ENCODE measurements at regions not wholly inside any gene's neighbourhood (a gene's known extent, or its start where the extent isn't known, plus 50 kb on each side); places are given as distances from the start of the nearest gene placed in this dataset.
"Not testable (repeated sequence)": the region's sequence is repeated elsewhere in the genome, so short reads cannot be mapped to it uniquely, and the experiment has no call there.

DNA sequence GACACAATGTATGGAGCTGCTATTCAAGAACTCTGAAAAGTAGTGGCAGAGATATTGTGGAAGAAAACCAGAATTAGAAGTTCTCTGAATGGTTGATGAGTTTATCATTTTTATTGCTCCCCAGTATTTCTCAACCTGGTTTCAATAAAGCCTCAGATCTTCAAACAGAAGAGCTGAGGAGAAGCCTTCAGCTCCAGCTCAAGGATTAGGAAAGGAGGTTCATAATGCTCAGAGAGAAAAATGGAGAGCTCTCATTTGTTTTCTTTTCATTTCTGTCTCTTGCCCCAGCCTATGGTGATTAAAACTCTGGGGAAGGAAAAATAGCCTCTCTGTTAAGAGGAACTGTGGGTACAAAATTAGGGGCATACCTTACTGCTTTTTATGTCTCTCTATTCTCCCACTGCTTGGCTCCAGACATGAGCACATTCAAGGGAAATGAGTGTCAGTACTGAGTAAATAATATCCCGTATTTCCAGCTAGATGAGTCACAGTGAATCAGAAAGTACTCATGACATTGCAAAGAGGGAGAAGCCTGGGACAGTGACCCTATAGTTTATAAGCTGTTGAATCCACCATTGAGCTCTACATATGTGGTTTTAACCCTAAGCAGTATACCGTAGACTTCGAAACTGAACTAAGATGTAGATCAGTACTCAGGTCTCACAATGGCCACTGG lies 138.1 kb downstream of the EMB start:
- TF ChIP-seq, protein P1, sequence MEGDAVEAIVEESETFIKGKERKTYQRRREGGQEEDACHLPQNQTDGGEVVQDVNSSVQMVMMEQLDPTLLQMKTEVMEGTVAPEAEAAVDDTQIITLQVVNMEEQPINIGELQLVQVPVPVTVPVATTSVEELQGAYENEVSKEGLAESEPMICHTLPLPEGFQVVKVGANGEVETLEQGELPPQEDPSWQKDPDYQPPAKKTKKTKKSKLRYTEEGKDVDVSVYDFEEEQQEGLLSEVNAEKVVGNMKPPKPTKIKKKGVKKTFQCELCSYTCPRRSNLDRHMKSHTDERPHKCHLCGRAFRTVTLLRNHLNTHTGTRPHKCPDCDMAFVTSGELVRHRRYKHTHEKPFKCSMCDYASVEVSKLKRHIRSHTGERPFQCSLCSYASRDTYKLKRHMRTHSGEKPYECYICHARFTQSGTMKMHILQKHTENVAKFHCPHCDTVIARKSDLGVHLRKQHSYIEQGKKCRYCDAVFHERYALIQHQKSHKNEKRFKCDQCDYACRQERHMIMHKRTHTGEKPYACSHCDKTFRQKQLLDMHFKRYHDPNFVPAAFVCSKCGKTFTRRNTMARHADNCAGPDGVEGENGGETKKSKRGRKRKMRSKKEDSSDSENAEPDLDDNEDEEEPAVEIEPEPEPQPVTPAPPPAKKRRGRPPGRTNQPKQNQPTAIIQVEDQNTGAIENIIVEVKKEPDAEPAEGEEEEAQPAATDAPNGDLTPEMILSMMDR (IDR thresholded peaks at IDR 0.05; ENCODE audit: control extremely low read depth, extremely low read depth, low read depth, missing control alignments): no peak
- CTCF ChIA-PET: interaction anchor here (1.4 kb wide), 1 partner anchor 25 kb away, joined by 5 read pairs; no protein-coding TSS in a partner anchor
- no peak for DNase-seq (ENCODE audit: extremely low spot score)
- POLR2A ChIA-PET: no interaction called here

DNA sequence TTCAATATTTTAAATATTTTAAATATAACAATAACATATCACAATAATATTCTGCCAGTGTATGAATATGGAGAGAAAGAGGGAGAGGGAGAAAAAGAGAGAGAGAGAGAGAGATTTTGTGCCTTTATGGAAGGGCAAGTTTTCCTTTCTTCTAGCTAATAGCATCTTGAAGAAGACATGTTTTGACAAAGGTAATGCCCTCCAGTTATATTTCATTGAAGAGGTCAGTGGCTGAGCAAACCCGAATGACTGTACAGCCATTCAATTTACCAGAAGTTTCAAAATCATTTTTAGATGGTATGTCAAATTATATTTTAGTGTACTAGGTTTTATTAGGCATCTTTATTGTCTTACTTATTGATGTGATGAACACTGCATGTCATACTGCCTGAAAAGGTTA lies 139.3 kb downstream of the EMB start:
- TF ChIP-seq, protein P1 (IDR thresholded peaks at IDR 0.05; ENCODE audit: control extremely low read depth, extremely low read depth, low read depth, missing control alignments): no peak

GRCh38 chr5:50300878-50301277 lies 140.2 kb downstream of the EMB start:
- ChIA-PET CTCF (no interaction called here), POLR2A (no interaction called here)
- no peak for DNase-seq (ENCODE audit: extremely low spot score)
- TF ChIP-seq, protein P1 (IDR thresholded peaks at IDR 0.05; ENCODE audit: control extremely low read depth, extremely low read depth, low read depth, missing control alignments): no peak

More for the DNA sequence above, 139.3 kb downstream of the EMB start:
- POLR2A ChIA-PET: no interaction called here
- DNase-seq (ENCODE audit: extremely low spot score): no peak
- CTCF ChIA-PET: interaction anchor here (1.1 kb wide), 1 partner anchor 15 kb away, joined by 4 read pairs; no protein-coding TSS in a partner anchor

DNA sequence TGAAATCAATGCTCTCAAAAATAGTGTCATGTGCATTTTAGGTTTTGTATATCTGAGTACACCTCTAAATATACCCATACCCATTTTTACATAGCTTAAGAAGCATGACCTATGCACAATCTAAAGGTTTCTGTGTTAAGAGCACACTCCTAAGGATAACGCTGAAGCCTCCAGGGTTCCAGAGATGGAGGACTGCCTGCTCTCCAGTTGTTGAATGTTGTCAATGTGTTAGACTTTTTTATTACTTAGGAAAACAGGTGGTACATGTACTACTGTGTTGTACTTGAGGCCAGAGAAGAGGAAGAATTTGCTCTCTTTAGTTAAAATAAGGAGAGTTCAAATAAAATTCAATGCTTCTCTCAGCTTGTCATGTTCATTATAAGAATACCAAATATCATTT lies 141.2 kb downstream of the EMB start:
- ChIA-PET CTCF (no interaction called here), POLR2A (no interaction called here)
- TF ChIP-seq, protein P1 (IDR thresholded peaks at IDR 0.05; ENCODE audit: control extremely low read depth, extremely low read depth, low read depth, missing control alignments): no peak
- no peak for DNase-seq (ENCODE audit: extremely low spot score)

- POLR2A ChIA-PET: no interaction called here
- TF ChIP-seq, protein P1 (IDR thresholded peaks at IDR 0.05; ENCODE audit: control extremely low read depth, extremely low read depth, low read depth, missing control alignments): no peak
- no peak for DNase-seq (ENCODE audit: extremely low spot score)
- CTCF ChIA-PET: interaction anchor here (1.6 kb wide), 1 partner anchor 13 kb away, joined by 5 read pairs; no protein-coding TSS in a partner anchor
Measured at GRCh38 chr5:50292735-50293394, 148.2 kb downstream of the EMB start.

- CTCF ChIA-PET: interaction anchor here (1.9 kb wide), 1 partner anchor 12 kb away, joined by 5 read pairs; no protein-coding TSS in a partner anchor
- DNase-seq (ENCODE audit: extremely low spot score); POLR2A ChIA-PET: not testable (repeated sequence)
Measured at GRCh38 chr5:50280461-50280860, 160.6 kb downstream of the EMB start.
